ENCODE measurements at regions not wholly inside any gene's neighbourhood (a gene's known extent, or its start where the extent isn't known, plus 50 kb on each side); places are given as distances from the start of the nearest gene placed in this dataset.
A peak's percentile ranks its signal among the peaks of the same experiment; 100 is the strongest.
"Not testable (repeated sequence)": the region's sequence is repeated elsewhere in the genome, so short reads cannot be mapped to it uniquely, and the experiment has no call there.

GRCh38 chr5:107772418-107773310 lies 101.9 kb upstream of the EFNA5 start:
- no peak for DNase-seq (ENCODE audit: low read depth)

- DNase-seq (ENCODE audit: low read depth) = no peak
Measured at GRCh38 chr5:107771926-107772325, 101.2 kb upstream of the EFNA5 start.

GRCh38 chr5:107770051-107770450 lies 99.3 kb upstream of the EFNA5 start:
- DNase-seq (ENCODE audit: low read depth) = no peak

GRCh38 chr5:107769519-107769918 lies 98.8 kb upstream of the EFNA5 start:
- no peak for DNase-seq (ENCODE audit: low read depth)

GRCh38 chr5:107766972-107767371 lies 96.2 kb upstream of the EFNA5 start:
- DNase-seq (ENCODE audit: low read depth) = no peak

- no peak for DNase-seq (ENCODE audit: low read depth)
Measured at GRCh38 chr5:107766439-107766838, 95.7 kb upstream of the EFNA5 start.

GRCh38 chr5:107765805-107766063 lies 95.0 kb upstream of the EFNA5 start:
- DNase-seq (ENCODE audit: low read depth) = no peak

GRCh38 chr5:107764976-107765804 lies 94.5 kb upstream of the EFNA5 start:
- DNase-seq (ENCODE audit: low read depth) = no peak

- no peak for DNase-seq (ENCODE audit: low read depth)
Measured at GRCh38 chr5:107764282-107764681, 93.5 kb upstream of the EFNA5 start.

- DNase-seq (ENCODE audit: low read depth) = no peak
Measured at GRCh38 chr5:107753427-107753826, 82.7 kb upstream of the EFNA5 start.

- no peak for DNase-seq (ENCODE audit: low read depth)
Measured at GRCh38 chr5:107744418-107745330, 73.9 kb upstream of the EFNA5 start.

- DNase-seq (ENCODE audit: low read depth) = peak; percentile 49
Measured at GRCh38 chr5:107743373-107744000, 72.8 kb upstream of the EFNA5 start.

- DNase-seq (ENCODE audit: low read depth) = no peak
Measured at GRCh38 chr5:107739661-107740060, 68.9 kb upstream of the EFNA5 start.

- no peak for DNase-seq (ENCODE audit: low read depth)
Measured at GRCh38 chr5:107736638-107737037, 65.9 kb upstream of the EFNA5 start.

- not testable (repeated sequence) for DNase-seq (ENCODE audit: low read depth)
Measured at GRCh38 chr5:107736089-107736488, 65.4 kb upstream of the EFNA5 start.

- no peak for DNase-seq (ENCODE audit: low read depth)
Measured at GRCh38 chr5:107735558-107735957, 64.8 kb upstream of the EFNA5 start.

GRCh38 chr5:107726896-107727295 lies 56.2 kb upstream of the EFNA5 start:
- no peak for DNase-seq (ENCODE audit: low read depth)

GRCh38 chr5:107724642-107725041 lies 53.9 kb upstream of the EFNA5 start:
- DNase-seq (ENCODE audit: low read depth) = no peak

GRCh38 chr5:107721241-107721640 lies 50.5 kb upstream of the EFNA5 start:
- not testable (repeated sequence) for DNase-seq (ENCODE audit: low read depth)

Data from stromal cell of bone marrow (primary cell).